Ascending aorta (tissue), 2 donors: ENCODE measurements at regions not wholly inside any gene's neighbourhood (a gene's known extent, or its start where the extent isn't known, plus 50 kb on each side); places are given as distances from the start of the nearest gene placed in this dataset.

ENCODE experiments used
- DNase-seq, 2 donors: peaks; one replicate each; pipeline ENCODE4 v3.0.0-alpha.2; 2019; ENCODE audit warnings: low spot score in 2 of 2
- H3K27ac ChIP-seq, 2 donors: fragments of 200-600 bp; sonication (generic); one replicate each; pipeline ENCODE4 v1.5.1; 2016 to 2017; ENCODE audit warnings: mild to moderate bottlenecking in 1 of 2
- H3K27me3 ChIP-seq: fragments of 200-600 bp; sonication (generic); one replicate; pipeline ENCODE4 v1.5.1; 2017
- H3K36me3 ChIP-seq, 2 donors: fragments of 200-600 bp; sonication (generic); one replicate each; pipeline ENCODE4 v1.5.1; 2016
- H3K4me1 ChIP-seq, 2 donors: fragments of 200-600 bp; sonication (generic); one replicate each; pipeline ENCODE4 v1.5.1; 2016 to 2017; ENCODE audit warnings: mild to moderate bottlenecking in 1 of 2
- H3K4me3 ChIP-seq, 2 donors: fragments of 200-600 bp; sonication (generic); one replicate each; pipeline ENCODE4 v1.5.1; 2016 to 2017; ENCODE audit warnings: mild to moderate bottlenecking in 1 of 2
- H3K9me3 ChIP-seq, 2 donors: fragments of 200-600 bp; sonication (generic); one replicate each; pipeline ENCODE4 v1.5.1; 2016
- intact Hi-C: fragments of 100-400 bp; cut with DNase I; formaldehyde crosslinking; loops from one replicate; pipeline ENCODE4 v1.15.1; 2023
- TF ChIP-seq, protein P1 (sequence below), 3 experiments: fragments of 200-600 bp in 2 of 3; fragments of 450-650 bp in 1 of 3; sonication (generic) in 2 of 3; IDR thresholded peaks; one replicate each; pipeline ENCODE4 v1.5.1; 2016 to 2019; ENCODE audit warnings: antibody characterized with exemption in 3 of 3, mild to moderate bottlenecking in 1 of 3, moderate library complexity in 1 of 3

DNA sequence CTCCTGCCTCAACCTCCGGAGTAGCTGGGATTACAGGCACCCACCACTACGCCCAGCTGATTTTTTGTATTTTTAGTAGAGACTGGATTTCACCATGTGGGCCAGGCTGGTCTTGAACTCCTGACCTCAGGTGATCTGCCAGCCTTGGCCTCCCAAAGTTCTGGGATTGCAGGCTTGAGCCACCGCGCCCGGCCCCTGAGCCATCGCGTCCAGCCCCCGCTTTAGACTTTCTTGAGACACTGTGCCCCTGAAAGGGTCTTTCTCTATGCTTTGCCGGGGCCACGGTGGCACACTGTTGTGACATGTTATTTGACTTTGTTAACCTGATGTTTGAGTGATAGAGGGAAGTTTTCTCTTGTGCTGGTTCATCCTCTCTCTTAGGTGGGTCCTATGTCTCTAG is 186.4 kb downstream of the BTG1 start:
- no peaks in the 10 kb centered on the region for H3K27me3 ChIP-seq
- TF ChIP-seq, protein P1, sequence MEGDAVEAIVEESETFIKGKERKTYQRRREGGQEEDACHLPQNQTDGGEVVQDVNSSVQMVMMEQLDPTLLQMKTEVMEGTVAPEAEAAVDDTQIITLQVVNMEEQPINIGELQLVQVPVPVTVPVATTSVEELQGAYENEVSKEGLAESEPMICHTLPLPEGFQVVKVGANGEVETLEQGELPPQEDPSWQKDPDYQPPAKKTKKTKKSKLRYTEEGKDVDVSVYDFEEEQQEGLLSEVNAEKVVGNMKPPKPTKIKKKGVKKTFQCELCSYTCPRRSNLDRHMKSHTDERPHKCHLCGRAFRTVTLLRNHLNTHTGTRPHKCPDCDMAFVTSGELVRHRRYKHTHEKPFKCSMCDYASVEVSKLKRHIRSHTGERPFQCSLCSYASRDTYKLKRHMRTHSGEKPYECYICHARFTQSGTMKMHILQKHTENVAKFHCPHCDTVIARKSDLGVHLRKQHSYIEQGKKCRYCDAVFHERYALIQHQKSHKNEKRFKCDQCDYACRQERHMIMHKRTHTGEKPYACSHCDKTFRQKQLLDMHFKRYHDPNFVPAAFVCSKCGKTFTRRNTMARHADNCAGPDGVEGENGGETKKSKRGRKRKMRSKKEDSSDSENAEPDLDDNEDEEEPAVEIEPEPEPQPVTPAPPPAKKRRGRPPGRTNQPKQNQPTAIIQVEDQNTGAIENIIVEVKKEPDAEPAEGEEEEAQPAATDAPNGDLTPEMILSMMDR (IDR thresholded peaks at IDR 0.05): no peak
- no peaks in the 10 kb centered on the region for H3K36me3 ChIP-seq
- intact Hi-C loops: no loop called here
- no peaks in the 10 kb centered on the region for H3K4me1 ChIP-seq
- H3K27ac ChIP-seq: no peak overlapping the region
- H3K9me3 ChIP-seq: no peaks in the 10 kb centered on the region
- H3K4me3 ChIP-seq: no peak overlapping the region
- DNase-seq: no peak

DNA sequence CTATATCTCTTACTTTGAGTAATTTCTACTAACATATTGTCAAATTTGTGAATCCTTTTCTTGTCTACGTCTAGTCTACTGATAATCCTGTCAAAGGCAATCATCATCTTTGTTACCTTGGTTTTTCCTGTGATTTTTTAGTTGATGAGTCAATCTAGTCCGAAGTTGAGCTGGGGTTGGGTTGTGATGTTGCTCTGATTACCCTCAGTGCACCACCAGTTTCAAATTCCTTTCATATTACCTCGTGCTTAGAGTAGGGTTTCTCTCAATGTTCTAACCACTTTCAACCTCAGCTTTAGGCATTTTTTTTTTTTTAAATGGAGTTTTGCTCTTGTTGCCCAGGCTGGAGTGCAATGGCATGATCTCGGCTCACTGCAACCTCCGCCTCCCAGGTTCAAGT is 186.8 kb downstream of the BTG1 start:
- DNase-seq: no peak
- H3K27ac ChIP-seq: no peak overlapping the region
- TF ChIP-seq, protein P1 (IDR thresholded peaks at IDR 0.05): no peak
- H3K27me3 ChIP-seq: no peaks in the 10 kb centered on the region
- H3K36me3 ChIP-seq: no peaks in the 10 kb centered on the region
- no peaks in the 10 kb centered on the region for H3K4me1 ChIP-seq
- no peaks in the 10 kb centered on the region for H3K9me3 ChIP-seq
- intact Hi-C loops: no loop called here
- no peak overlapping the region for H3K4me3 ChIP-seq

DNA sequence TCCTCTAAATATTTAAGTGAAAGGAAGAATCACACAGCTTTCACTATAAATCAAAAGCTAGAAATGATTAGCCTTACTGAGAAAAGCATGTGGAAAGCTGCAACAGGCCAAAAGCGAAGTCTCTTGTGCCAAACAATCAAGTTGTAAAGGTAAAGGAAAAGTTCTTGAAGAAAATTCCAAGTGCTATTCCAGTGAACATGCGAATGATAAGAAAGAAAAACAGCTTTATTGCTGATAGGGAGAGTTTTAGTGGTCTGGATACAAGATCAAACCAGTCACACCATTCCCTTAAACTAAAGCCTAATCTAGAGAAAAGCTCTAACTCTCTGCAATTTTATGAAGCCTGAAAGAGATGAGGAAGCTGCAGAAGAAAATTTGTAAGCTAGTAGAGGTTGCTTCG is 190.9 kb downstream of the BTG1 start:
- no peaks in the 10 kb centered on the region for H3K36me3 ChIP-seq
- H3K4me3 ChIP-seq: no peak overlapping the region
- intact Hi-C loops: no loop called here
- H3K9me3 ChIP-seq: no peaks in the 10 kb centered on the region
- no peaks in the 10 kb centered on the region for H3K4me1 ChIP-seq
- no peak overlapping the region for H3K27ac ChIP-seq
- H3K27me3 ChIP-seq: no peaks in the 10 kb centered on the region
- no peak for DNase-seq
- TF ChIP-seq, protein P1 (IDR thresholded peaks at IDR 0.05): no peak

DNA sequence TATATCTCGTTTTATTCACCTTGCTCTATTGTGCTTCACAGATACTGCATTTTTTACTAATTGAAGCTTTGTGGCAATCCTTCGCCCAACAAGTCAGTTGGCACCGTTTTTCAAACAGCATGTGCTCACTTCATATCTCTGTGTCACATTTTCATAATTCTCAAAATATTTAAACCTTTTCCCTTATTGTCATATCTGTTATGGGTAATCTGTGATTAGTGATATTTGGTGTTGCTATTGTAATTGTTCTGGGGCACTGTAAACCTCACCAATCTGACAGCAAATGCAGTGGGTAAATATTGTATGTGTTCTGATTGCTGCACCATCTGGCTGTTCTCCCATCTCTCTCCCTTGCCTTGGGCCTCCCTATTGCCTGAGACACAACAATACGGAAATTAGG is 191.3 kb downstream of the BTG1 start:
- Histone ChIP-seq H3K27me3 (no peaks in the 10 kb centered on the region), H3K9me3 (no peaks in the 10 kb centered on the region), H3K4me3 (no peak overlapping the region), H3K27ac (no peak overlapping the region), H3K36me3 (no peaks in the 10 kb centered on the region), H3K4me1 (no peaks in the 10 kb centered on the region)
- no peak for DNase-seq
- TF ChIP-seq, protein P1 (IDR thresholded peaks at IDR 0.05): no peak
- intact Hi-C loops: no loop called here

DNA sequence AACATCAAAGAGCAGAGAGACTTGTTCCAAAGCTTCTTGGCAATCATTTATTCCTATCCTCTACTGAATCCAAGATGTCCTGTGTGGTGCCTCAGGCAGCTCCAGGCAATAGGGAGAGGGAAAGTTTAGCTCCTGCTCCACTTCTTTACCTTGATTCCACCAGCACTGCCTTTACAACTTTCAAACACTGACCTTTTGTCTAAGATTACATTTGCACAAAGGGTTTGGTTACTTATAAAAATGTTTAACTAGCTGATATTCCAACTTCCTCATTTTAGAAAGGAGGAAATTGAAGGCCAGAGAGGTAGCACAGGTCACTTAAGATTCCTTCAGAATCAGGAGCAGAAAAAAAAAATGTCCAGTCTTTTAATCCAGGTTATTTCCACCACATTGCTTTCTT is 192.7 kb downstream of the BTG1 start:
- DNase-seq: no peak
- Histone ChIP-seq H3K27me3 (no peaks in the 10 kb centered on the region), H3K4me3 (no peak overlapping the region), H3K9me3 (no peaks in the 10 kb centered on the region), H3K27ac (no peak overlapping the region), H3K36me3 (no peaks in the 10 kb centered on the region), H3K4me1 (no peaks in the 10 kb centered on the region)
- intact Hi-C loops: no loop called here
- TF ChIP-seq, protein P1 (IDR thresholded peaks at IDR 0.05): no peak

DNA sequence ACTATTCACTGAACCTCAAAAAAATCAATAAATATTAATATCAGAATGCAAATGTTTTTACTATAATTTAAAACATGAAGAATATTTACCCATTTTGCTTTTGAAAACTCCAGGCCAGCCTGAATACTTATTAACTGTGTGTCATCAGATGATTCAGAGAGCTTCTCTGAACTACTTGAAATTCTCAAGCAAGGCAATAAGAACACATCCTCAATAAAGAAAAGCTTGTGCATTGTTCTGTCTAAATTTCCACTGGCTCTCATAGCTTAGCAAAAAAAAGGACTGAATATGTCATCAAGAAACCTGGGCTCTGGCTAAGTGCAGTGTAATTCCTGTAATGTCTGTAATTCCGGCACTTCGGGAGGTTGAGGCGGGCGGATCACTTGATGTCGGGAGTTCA is 194.1 kb downstream of the BTG1 start:
- DNase-seq: no peak
- Histone ChIP-seq H3K4me1 (no peaks in the 10 kb centered on the region), H3K9me3 (no peaks in the 10 kb centered on the region), H3K36me3 (no peaks in the 10 kb centered on the region), H3K4me3 (no peak overlapping the region), H3K27ac (no peak overlapping the region), H3K27me3 (no peaks in the 10 kb centered on the region)
- TF ChIP-seq, protein P1 (IDR thresholded peaks at IDR 0.05): no peak
- intact Hi-C loops: no loop called here
